ENCODE measurements at regions not wholly inside any gene's neighbourhood (a gene's known extent, or its start where the extent isn't known, plus 50 kb on each side); places are given as distances from the start of the nearest gene placed in this dataset.

DNA sequence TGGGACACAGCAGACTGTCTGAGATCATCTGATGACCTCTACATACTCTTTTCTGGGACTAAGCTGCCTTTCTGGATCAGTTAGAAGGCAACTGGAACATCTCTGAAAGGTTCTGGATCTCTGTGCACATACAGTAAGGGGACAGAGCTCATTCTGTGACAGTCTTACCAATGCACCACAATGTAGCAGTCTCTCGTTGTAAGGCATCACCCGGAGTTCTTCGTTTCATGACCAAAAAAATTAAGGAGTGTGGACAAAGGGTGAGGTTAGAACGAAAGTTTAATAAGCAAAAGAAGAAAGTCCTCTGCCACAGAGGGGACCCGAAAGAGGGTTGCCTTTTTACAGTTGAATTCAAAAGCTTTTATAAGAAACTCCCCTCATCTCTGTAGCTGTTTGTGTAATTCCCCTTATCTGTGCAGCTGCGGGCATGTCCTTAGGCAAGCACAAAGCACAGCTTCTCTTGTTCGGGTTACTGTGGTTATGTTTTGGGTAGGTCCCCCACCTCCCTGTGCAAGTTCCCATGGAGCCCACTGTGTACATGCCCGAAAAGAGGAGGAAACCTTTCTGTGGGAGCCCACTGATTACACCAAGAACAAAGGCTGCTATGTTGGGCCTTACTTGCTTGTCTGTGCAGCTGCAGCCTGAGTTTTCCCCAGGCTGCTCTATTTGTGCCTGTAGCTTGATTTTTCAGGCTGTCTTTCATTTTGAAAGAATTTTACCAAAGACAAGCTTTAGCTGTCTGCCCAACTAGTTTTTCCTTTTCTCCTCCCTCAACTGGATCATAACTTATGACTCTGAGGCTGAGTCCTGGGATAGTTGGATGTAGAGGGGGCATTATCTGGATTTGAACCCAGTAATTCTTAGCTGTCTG lies 53.1 kb upstream of the CACNA1E start:
- no peak overlapping the region for H3K9ac ChIP-seq (ENCODE audit: insufficient read depth, low read length, poor library complexity, severe bottlenecking)
- H3K36me3 ChIP-seq (replicated peaks in 1 of 2; ENCODE audit: control insufficient read depth in 1 of 2, insufficient read depth in 2 of 2, low read length in 2 of 2): no peaks in the 10 kb centered on the region
- no peak overlapping the region for H3K27ac ChIP-seq (ENCODE audit: low read depth in 1 of 2, low read length in 2 of 2)
- Mint-ChIP-seq H3K27me3 (ENCODE audit: low read depth in 3 of 3) (peaks cover 6 to 23% (median 14%) of the 10 kb centered on the region in 3 donors), H3K9me3 (peaks cover 0 to 3% (median 0%) of the 10 kb centered on the region in 7 donors), H3K27ac (no peak overlapping the region), H3K4me3 (no peak overlapping the region), H3K4me1 (peaks cover 2% of the 10 kb centered on the region), H3K36me3 (no peaks in the 10 kb centered on the region)
- no peaks in the 10 kb centered on the region for H3K79me2 ChIP-seq (ENCODE audit: insufficient read depth, low read length)
- H2AFZ ChIP-seq (ENCODE audit: insufficient read depth, low read depth, low read length, poor library complexity, severe bottlenecking): no peak overlapping the region
- H3K4me2 ChIP-seq (replicated peaks; ENCODE audit: extremely low read depth, low read length, poor library complexity, severe bottlenecking): no peak overlapping the region
- no peaks in the 10 kb centered on the region for H3K4me1 ChIP-seq (ENCODE audit: control insufficient read depth in 1 of 2, insufficient read depth in 2 of 2, low read length in 2 of 2)
- H3K27me3 ChIP-seq (ENCODE audit: control insufficient read depth in 2 of 2, insufficient read depth in 2 of 2, low read length in 2 of 2): peaks cover under 1 to 11% of the 10 kb centered on the region in 2 donors
- H3K4me3 ChIP-seq (replicated peaks in 1 of 3; ENCODE audit: low read depth in 2 of 3, low read length in 3 of 3): no peak overlapping the region
- 75% methylated on average over 3 of the region's 8 CpGs for whole genome bisulfite sequencing (ENCODE audit: insufficient coverage)
- DNase-seq: no peak
- no peaks in the 10 kb centered on the region for H4K20me1 ChIP-seq (ENCODE audit: insufficient read depth, low read length)
- intact Hi-C loops (cut with micrococcal nuclease): no loop called here
- TF ChIP-seq, protein P1, sequence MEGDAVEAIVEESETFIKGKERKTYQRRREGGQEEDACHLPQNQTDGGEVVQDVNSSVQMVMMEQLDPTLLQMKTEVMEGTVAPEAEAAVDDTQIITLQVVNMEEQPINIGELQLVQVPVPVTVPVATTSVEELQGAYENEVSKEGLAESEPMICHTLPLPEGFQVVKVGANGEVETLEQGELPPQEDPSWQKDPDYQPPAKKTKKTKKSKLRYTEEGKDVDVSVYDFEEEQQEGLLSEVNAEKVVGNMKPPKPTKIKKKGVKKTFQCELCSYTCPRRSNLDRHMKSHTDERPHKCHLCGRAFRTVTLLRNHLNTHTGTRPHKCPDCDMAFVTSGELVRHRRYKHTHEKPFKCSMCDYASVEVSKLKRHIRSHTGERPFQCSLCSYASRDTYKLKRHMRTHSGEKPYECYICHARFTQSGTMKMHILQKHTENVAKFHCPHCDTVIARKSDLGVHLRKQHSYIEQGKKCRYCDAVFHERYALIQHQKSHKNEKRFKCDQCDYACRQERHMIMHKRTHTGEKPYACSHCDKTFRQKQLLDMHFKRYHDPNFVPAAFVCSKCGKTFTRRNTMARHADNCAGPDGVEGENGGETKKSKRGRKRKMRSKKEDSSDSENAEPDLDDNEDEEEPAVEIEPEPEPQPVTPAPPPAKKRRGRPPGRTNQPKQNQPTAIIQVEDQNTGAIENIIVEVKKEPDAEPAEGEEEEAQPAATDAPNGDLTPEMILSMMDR (IDR thresholded peaks at IDR 0.05): no peak
- H3K9me3 ChIP-seq (replicated peaks in 1 of 2; ENCODE audit: control insufficient read depth in 1 of 2, insufficient read depth in 1 of 2, low read length in 2 of 2): no peaks in the 10 kb centered on the region

Data from CD14-positive monocyte (primary cell).